A673 (cell line): ENCODE measurements at regions not wholly inside any gene's neighbourhood (a gene's known extent, or its start where the extent isn't known, plus 50 kb on each side); places are given as distances from the start of the nearest gene placed in this dataset.

Experiments used
- CTCF ChIP-seq: fragments of 300-800, 200-600 bp; sonication (generic); conservative IDR thresholded peaks from 2 replicates; pipeline ENCODE4 v1.5.1; 2017; ENCODE audit warnings: low read depth, mild to moderate bottlenecking, antibody characterized with exemption, low read length, moderate library complexity, mixed read lengths
- EZH2 ChIP-seq: fragments of 200-600 bp; sonication (generic); IDR thresholded peaks from 2 replicates; pipeline ENCODE4 v1.6.1; 2017; ENCODE audit warnings: borderline replicate concordance, low read depth, mild to moderate bottlenecking, mixed read lengths, antibody characterized with exemption, low read length; ENCODE audit not compliant: poor library complexity, severe bottlenecking

GRCh38 chr11:37264783-37265182, 666.7 kb upstream of the RAG2 start:
- no peak for TF ChIP-seq CTCF
- TF ChIP-seq EZH2, result no peak
